ENCODE measurements at regions not wholly inside any gene's neighbourhood (a gene's known extent, or its start where the extent isn't known, plus 50 kb on each side); places are given as distances from the start of the nearest gene placed in this dataset.

GRCh38 chr10:81093056-81093455 is 555.4 kb downstream of the SH2D4B start:
- ATAC-seq (ENCODE audit: low read depth): no peak
- intact Hi-C loops (cut with micrococcal nuclease): no loop called here
- Mint-ChIP-seq H3K4me3 (no peak overlapping the region), H3K27ac (no peak overlapping the region), H3K4me1 (peaks cover 4% of the 10 kb centered on the region), H3K27me3 (no peaks in the 10 kb centered on the region), H3K36me3 (ENCODE audit: low read depth) (no peaks in the 10 kb centered on the region), H3K9me3 (peaks cover 4% of the 10 kb centered on the region)
- CTCF ChIA-PET: no interaction called here
- DNase-seq: no peak
- POLR2A ChIA-PET: no interaction called here
- TF ChIP-seq, protein P1, sequence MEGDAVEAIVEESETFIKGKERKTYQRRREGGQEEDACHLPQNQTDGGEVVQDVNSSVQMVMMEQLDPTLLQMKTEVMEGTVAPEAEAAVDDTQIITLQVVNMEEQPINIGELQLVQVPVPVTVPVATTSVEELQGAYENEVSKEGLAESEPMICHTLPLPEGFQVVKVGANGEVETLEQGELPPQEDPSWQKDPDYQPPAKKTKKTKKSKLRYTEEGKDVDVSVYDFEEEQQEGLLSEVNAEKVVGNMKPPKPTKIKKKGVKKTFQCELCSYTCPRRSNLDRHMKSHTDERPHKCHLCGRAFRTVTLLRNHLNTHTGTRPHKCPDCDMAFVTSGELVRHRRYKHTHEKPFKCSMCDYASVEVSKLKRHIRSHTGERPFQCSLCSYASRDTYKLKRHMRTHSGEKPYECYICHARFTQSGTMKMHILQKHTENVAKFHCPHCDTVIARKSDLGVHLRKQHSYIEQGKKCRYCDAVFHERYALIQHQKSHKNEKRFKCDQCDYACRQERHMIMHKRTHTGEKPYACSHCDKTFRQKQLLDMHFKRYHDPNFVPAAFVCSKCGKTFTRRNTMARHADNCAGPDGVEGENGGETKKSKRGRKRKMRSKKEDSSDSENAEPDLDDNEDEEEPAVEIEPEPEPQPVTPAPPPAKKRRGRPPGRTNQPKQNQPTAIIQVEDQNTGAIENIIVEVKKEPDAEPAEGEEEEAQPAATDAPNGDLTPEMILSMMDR (IDR thresholded peaks at IDR 0.05): no peak

- no peak for ATAC-seq (ENCODE audit: low read depth)
Observed at GRCh38 chr10:81095238-81095637, 557.5 kb downstream of the SH2D4B start.

DNA sequence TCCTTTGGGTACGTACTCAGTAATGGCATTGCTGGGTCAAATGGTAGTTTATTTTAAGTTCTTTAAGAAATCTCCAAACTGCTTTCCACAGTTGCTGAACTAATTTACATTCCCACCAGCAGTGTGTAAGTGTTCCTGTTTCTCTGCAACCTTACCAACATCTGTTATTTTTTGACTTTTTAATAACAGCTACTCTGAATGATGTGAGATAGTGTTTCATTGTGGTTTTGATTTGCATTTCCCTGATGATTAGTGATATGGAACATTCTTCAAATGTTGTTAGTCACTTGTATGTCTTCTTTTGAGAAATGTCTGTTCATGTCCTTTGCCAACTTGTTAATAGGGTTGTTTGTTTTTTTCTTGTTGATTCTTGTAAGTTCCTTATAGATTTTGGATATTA is 558.9 kb downstream of the SH2D4B start:
- Mint-ChIP-seq H3K27ac (no peak overlapping the region), H3K9me3 (peaks cover 2% of the 10 kb centered on the region), H3K36me3 (ENCODE audit: low read depth) (no peaks in the 10 kb centered on the region), H3K27me3 (no peaks in the 10 kb centered on the region), H3K4me3 (no peak overlapping the region), H3K4me1 (peaks cover 4% of the 10 kb centered on the region)
- no peak for ATAC-seq (ENCODE audit: low read depth)
- intact Hi-C loops (cut with micrococcal nuclease): no loop called here
- ChIA-PET POLR2A (no interaction called here), CTCF (no interaction called here)
- TF ChIP-seq, protein P1 (IDR thresholded peaks at IDR 0.05): no peak
- DNase-seq: no peak

More at GRCh38 chr10:81095238-81095637, 557.5 kb downstream of the SH2D4B start:
- POLR2A ChIA-PET: no interaction called here
- Mint-ChIP-seq H3K9me3 (peaks cover 2% of the 10 kb centered on the region), H3K36me3 (ENCODE audit: low read depth) (no peaks in the 10 kb centered on the region), H3K4me1 (peaks cover 4% of the 10 kb centered on the region), H3K27ac (no peak overlapping the region), H3K4me3 (no peak overlapping the region), H3K27me3 (no peaks in the 10 kb centered on the region)
- TF ChIP-seq, protein P1 (IDR thresholded peaks at IDR 0.05): no peak
- no peak for DNase-seq
- intact Hi-C loops (cut with micrococcal nuclease): no loop called here
- CTCF ChIA-PET: no interaction called here

- DNase-seq: no peak
- Mint-ChIP-seq H3K27me3 (no peaks in the 10 kb centered on the region), H3K27ac (no peak overlapping the region), H3K9me3 (no peaks in the 10 kb centered on the region), H3K4me1 (peaks cover 4% of the 10 kb centered on the region), H3K36me3 (ENCODE audit: low read depth) (no peaks in the 10 kb centered on the region), H3K4me3 (no peak overlapping the region)
- ATAC-seq (ENCODE audit: low read depth): no peak
- intact Hi-C loops (cut with micrococcal nuclease): no loop called here
- POLR2A ChIA-PET: no interaction called here
- TF ChIP-seq, protein P1 (IDR thresholded peaks at IDR 0.05): no peak
- CTCF ChIA-PET: no interaction called here
Observed at GRCh38 chr10:81101062-81101461, 563.4 kb downstream of the SH2D4B start.

DNA sequence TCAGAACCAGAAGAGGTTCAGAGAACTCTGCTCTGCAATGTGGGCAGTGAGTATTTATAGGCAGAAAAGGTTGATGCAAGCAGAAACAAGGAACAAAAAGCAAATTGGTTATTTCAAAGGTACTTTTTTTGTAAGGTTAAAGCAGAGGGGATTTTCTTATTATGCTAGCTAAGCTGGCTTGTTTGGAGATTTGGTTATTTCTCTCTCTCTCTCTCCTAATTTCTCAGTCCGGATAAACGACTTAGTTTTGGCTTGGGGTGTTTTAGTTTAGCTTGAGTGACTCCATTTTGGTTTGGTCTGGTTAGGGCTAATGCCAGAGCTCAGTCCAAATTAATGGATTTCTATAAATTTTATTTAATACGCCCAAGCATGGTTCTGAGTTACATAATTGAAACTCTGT is 566.8 kb downstream of the SH2D4B start:
- ATAC-seq (ENCODE audit: low read depth): no peak

More for the DNA sequence above, 566.8 kb downstream of the SH2D4B start:
- DNase-seq: no peak
- no peak overlapping the region for H3K27ac Mint-ChIP-seq
- ChIA-PET CTCF (no interaction called here), POLR2A (no interaction called here)
- no peaks in the 10 kb centered on the region for H3K9me3 Mint-ChIP-seq
- TF ChIP-seq, protein P1 (IDR thresholded peaks at IDR 0.05): no peak
- H3K4me3 Mint-ChIP-seq: no peak overlapping the region
- no peaks in the 10 kb centered on the region for H3K27me3 Mint-ChIP-seq
- H3K36me3 Mint-ChIP-seq (ENCODE audit: low read depth): no peaks in the 10 kb centered on the region
- H3K4me1 Mint-ChIP-seq: no peaks in the 10 kb centered on the region
- intact Hi-C loops (cut with micrococcal nuclease): no loop called here

Measured in activated B cell treated with CpG ODN at 0.5 μM for 24 hours (primary cell).